Neural crest cell (in vitro differentiated cells): ENCODE measurements at regions not wholly inside any gene's neighbourhood (a gene's known extent, or its start where the extent isn't known, plus 50 kb on each side); places are given as distances from the start of the nearest gene placed in this dataset.

Source experiments
- DNase-seq: peaks from one replicate; pipeline ENCODE4 v3.0.0; 2021; ENCODE audit warnings: low read depth, mixed read lengths, low spot score
- H3K27ac Mint-ChIP-seq: one replicate; pipeline ENCODE4 v1.8.0; 2021; ENCODE audit warnings: mild to moderate bottlenecking, mixed read lengths; ENCODE audit not compliant: unreplicated experiment
- H3K27me3 Mint-ChIP-seq: 2 replicates; pipeline ENCODE4 v1.8.0; 2021; ENCODE audit warnings: low read depth, mild to moderate bottlenecking, mixed read lengths
- H3K36me3 Mint-ChIP-seq: 2 replicates; pipeline ENCODE4 v1.8.0; 2021; ENCODE audit warnings: low read depth, mild to moderate bottlenecking, mixed read lengths
- H3K4me1 Mint-ChIP-seq: 2 replicates; pipeline ENCODE4 v1.8.0; 2021; ENCODE audit warnings: mixed read lengths
- H3K4me3 Mint-ChIP-seq: one replicate; pipeline ENCODE4 v1.8.0; 2021; ENCODE audit warnings: mild to moderate bottlenecking, mixed read lengths
- H3K9me3 Mint-ChIP-seq: 2 replicates; pipeline ENCODE4 v1.8.0; 2021; ENCODE audit warnings: mixed read lengths
- TF ChIP-seq, protein P1 (sequence below): fragments of 200-600 bp; sonication (generic); conservative IDR thresholded peaks from 2 replicates; pipeline ENCODE4 v1.5.0; 2021; ENCODE audit warnings: antibody characterized with exemption, mild to moderate bottlenecking

DNA sequence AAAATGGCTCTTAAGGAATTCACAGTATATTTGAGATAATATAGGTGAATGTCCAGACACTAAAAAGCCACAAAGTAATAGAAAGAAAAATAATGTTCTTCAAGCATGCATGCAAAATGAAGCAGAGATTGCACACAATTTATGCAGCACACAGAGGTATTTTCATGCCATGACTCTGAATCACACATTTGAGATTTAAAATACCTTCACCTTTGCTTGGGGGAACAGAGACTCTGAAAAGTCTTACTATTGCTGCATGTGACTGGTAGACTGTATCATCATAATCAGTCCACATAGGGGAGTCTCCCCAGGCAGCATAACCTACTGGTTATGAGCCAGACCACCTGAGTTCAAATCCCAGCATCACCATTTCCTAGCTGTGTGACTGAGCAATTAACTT is 96.2 kb downstream of the RCN1 start:
- Mint-ChIP-seq H3K9me3 (peaks cover 3% of the 10 kb centered on the region), H3K27me3 (no peaks in the 10 kb centered on the region), H3K4me1 (no peaks in the 10 kb centered on the region), H3K4me3 (no peak overlapping the region), H3K36me3 (no peaks in the 10 kb centered on the region), H3K27ac (no peak overlapping the region)
- TF ChIP-seq, protein P1, sequence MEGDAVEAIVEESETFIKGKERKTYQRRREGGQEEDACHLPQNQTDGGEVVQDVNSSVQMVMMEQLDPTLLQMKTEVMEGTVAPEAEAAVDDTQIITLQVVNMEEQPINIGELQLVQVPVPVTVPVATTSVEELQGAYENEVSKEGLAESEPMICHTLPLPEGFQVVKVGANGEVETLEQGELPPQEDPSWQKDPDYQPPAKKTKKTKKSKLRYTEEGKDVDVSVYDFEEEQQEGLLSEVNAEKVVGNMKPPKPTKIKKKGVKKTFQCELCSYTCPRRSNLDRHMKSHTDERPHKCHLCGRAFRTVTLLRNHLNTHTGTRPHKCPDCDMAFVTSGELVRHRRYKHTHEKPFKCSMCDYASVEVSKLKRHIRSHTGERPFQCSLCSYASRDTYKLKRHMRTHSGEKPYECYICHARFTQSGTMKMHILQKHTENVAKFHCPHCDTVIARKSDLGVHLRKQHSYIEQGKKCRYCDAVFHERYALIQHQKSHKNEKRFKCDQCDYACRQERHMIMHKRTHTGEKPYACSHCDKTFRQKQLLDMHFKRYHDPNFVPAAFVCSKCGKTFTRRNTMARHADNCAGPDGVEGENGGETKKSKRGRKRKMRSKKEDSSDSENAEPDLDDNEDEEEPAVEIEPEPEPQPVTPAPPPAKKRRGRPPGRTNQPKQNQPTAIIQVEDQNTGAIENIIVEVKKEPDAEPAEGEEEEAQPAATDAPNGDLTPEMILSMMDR, result no peak
- no peak for DNase-seq

DNA sequence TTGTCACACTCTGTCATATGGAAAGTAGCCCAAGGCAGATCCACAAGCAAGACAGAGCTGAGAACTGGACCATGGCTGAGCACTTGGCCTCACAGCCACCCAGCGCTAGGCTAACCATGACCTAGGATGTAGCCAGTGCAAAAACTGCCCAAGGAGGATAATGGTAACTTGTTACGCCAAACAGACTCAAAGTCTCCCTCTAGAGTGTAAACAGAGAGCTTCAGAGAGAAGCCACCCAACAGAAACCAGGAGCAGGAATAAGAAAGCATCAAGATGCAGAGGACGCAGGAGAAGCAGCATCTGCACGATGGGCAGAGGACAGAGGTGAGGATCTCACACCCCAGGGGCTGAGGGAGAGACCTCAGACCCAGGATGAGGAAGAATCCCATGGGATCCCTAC is 97.9 kb downstream of the RCN1 start:
- Mint-ChIP-seq H3K9me3 (peaks cover 3% of the 10 kb centered on the region), H3K36me3 (no peaks in the 10 kb centered on the region), H3K27ac (no peak overlapping the region), H3K4me1 (no peaks in the 10 kb centered on the region), H3K27me3 (no peaks in the 10 kb centered on the region), H3K4me3 (no peak overlapping the region)
- TF ChIP-seq, protein P1, result no peak
- no peak for DNase-seq

DNA sequence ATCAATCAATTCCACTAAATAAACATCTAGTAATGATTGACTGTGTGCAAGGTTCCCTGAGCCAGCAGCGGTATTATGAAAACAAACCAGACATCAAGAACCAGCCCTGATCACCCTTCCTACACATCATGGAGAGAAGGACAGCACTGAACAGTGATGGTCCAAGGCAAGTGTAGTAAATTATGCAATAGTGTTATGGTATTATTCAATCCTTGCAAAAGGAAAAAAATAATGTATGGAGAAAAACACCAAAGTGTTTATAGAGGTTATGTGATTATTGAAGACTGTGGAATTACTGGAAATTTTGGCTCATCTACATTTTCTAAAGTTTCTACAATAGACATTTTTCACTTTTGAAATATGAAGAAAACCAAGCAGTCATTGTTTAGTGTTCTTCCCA is 105.3 kb downstream of the RCN1 start:
- DNase-seq, result no peak
- Mint-ChIP-seq H3K27me3 (no peaks in the 10 kb centered on the region), H3K9me3 (peaks cover 5% of the 10 kb centered on the region), H3K27ac (no peak overlapping the region), H3K36me3 (no peaks in the 10 kb centered on the region), H3K4me3 (no peak overlapping the region), H3K4me1 (no peaks in the 10 kb centered on the region)
- TF ChIP-seq, protein P1, result no peak

DNA sequence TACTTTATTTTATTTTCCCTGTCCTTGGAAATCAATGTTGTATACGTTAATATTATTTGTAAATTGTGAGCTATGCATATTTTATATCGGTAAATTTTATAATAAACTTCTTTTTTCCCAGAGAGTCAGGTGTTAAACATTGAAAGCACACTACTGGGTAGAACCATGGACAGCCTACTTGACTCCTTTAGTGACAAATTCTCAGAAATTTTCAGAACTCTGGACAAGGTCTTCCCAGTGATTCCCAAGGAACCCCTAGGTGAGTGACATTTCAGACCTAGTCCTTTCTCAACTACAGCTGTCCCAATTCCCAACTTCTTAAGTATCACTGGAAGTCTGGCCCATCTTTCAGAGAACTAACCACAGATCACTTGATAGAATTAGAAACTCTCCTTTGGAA is 107.2 kb downstream of the RCN1 start:
- Mint-ChIP-seq H3K27me3 (no peaks in the 10 kb centered on the region), H3K4me3 (no peak overlapping the region), H3K9me3 (peaks cover 5% of the 10 kb centered on the region), H3K27ac (no peak overlapping the region), H3K4me1 (no peaks in the 10 kb centered on the region), H3K36me3 (no peaks in the 10 kb centered on the region)
- no peak for DNase-seq
- TF ChIP-seq, protein P1, result no peak

DNA sequence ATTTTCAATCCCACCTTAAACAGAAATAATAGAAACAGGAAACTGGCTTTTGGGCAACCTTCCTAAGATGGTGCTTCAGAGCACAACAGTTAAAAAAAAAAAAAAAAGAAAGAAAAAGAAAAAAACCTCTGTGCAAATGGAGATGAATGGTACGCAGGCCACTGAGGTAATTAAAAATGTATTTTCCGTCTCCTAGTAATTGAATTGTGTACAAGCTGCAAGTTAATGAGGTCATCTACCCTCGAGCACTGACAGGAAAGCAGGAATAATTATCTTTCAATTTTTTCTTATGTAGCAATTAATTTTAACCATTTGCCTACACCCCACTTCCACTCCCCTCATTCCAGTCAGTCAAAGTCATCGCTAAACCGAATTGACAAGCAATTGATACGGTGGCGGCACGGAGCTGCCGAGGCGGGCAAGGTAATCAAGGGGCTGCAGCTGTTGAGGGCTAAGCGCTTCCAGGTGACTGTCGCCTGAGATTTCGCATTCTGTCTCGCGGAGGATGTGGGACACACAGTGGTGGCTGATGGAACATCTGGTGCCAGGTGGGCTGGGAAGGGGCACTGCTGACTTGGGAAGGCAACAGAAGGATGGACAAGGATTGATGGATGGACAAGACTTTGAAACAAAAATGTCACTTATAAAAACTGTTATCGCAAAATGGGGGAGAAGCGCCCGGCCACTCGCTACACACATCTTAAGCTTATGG is 109.4 kb downstream of the RCN1 start:
- TF ChIP-seq, protein P1, result no peak
- peaks cover 5% of the 10 kb centered on the region for H3K9me3 Mint-ChIP-seq
- no peaks in the 10 kb centered on the region for H3K4me1 Mint-ChIP-seq
- H3K27ac Mint-ChIP-seq, result no peak overlapping the region
- H3K27me3 Mint-ChIP-seq, result no peaks in the 10 kb centered on the region
- no peaks in the 10 kb centered on the region for H3K36me3 Mint-ChIP-seq
- no peak for DNase-seq
- no peak overlapping the region for H3K4me3 Mint-ChIP-seq
